Mesodermal cell (in vitro differentiated cells): ENCODE measurements at regions not wholly inside any gene's neighbourhood (a gene's known extent, or its start where the extent isn't known, plus 50 kb on each side); places are given as distances from the start of the nearest gene placed in this dataset.

Experiments used
- H3K27ac ChIP-seq: 2 replicates; pipeline ENCODE4 v1.7.0; 2013; ENCODE audit warnings: mild to moderate bottlenecking, low read depth, low read length, moderate library complexity; ENCODE audit not compliant: severe bottlenecking
- H3K36me3 ChIP-seq: 2 replicates; pipeline ENCODE4 v1.7.1; 2013; ENCODE audit warnings: mild to moderate bottlenecking, low read length, moderate library complexity; ENCODE audit not compliant: control insufficient read depth, insufficient read depth
- H3K4me1 ChIP-seq: one replicate; pipeline ENCODE4 v1.7.1; 2013; ENCODE audit warnings: mild to moderate bottlenecking, low read length; ENCODE audit not compliant: insufficient read depth, control insufficient read depth, poor library complexity, severe bottlenecking
- H3K4me3 ChIP-seq: 2 replicates; pipeline ENCODE4 v1.7.0; 2013; ENCODE audit warnings: low read length, control low read depth, mild to moderate bottlenecking; ENCODE audit not compliant: insufficient read depth, poor library complexity, severe bottlenecking; ENCODE audit errors: extremely low read depth
- H3K9me3 ChIP-seq: 2 replicates; pipeline ENCODE4 v1.7.1; 2013; ENCODE audit warnings: mild to moderate bottlenecking, low read length, moderate library complexity; ENCODE audit not compliant: control insufficient read depth
- WGBS, 2 experiments: methylation state at CpG; one replicate each; pipeline ENCODE4 v1.1.5; 2013; ENCODE audit warnings: missing lambda C conversion rate in 2 of 2; ENCODE audit not compliant: insufficient coverage in 2 of 2; 5-methylcytosine and 5-hydroxymethylcytosine counted together

DNA sequence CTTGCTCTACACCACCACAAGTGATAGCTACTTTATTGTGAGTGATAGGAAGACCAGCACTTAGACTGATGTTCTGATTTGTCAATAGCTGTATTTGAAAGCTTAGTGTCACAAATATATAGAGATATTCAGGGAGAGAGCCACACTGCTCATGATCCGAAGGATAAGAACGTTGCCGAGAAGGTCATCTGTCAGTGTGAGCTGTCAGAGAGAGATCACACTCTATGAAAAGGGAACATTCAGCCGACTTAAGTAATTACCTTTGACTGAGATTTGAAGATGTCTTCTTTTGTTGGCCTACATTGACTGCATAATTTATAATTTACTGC, 322.6 kb downstream of the TFEC start:
- Histone ChIP-seq H3K4me1 (no peaks in the 10 kb centered on the region), H3K27ac (no peak overlapping the region), H3K4me3 (no peak overlapping the region), H3K36me3 (no peaks in the 10 kb centered on the region), H3K9me3 (no peaks in the 10 kb centered on the region)
- WGBS, 2 experiments, result 90 to 94% methylated on average over 3 to 4 of the region's 4 CpGs

DNA sequence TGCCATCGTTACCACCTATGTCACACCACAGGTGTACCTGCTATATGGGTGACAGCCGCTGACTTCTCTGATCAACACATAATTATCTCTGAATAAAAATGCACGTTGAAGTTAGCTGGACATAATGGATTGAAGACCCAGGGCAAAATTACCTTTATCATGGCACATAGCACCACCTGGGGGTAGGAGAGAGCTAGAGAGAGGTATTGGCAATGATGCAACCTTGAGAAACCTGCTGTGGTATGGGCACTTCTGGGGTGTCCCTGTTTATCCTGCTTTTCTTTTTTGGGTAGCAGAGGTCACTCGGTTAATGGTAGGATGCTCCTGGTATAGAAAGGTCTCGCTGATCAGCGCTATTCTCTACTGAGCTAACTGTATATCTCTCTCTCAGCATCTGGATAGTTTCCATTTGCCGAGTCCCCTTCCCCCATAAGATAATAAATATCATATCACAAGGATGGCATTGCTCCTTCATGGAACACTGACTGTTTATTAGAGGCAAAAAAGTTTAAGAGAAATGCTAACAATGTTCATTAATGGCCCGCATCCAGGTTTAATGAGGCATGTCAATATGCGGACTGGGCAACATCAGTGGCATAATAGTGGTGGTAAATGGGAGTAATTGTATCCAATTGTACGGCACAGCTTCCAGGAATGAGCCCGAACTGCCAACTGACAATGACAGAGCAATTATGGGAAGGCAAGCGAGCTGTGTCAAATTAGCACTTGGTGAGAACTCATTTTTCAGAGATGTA, 323.1 kb downstream of the TFEC start:
- no peaks in the 10 kb centered on the region for H3K4me1 ChIP-seq
- H3K4me3 ChIP-seq, result no peak overlapping the region
- no peaks in the 10 kb centered on the region for H3K9me3 ChIP-seq
- no peaks in the 10 kb centered on the region for H3K36me3 ChIP-seq
- WGBS, 2 experiments, result 72 to 90% methylated on average over 4 to 5 of the region's 12 CpGs
- H3K27ac ChIP-seq, result no peak overlapping the region

DNA sequence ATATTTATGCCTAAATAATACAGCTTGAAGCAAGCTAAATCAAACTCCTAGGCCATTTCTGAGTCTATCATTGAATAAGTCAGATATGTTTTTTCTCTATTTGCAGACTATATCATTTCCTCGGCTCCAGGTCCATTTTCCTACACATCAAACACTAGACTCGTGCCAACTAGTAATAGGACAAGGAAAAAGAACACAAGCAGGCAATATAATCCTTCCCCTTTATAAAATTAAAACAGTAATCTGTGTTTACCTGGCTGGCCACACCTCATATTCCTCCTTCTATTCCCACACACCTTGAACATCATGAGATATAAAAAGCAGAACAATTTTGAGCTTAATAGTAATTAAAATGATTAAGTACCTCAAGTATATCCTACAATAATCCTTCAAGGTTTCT, 325.7 kb downstream of the TFEC start:
- WGBS, 2 experiments, result 70% methylated on average over 2 of the region's 2 CpGs; no CpG with 5 or more reads in 1 of the 2 experiments
- Histone ChIP-seq H3K36me3 (no peaks in the 10 kb centered on the region), H3K4me3 (no peak overlapping the region), H3K9me3 (no peaks in the 10 kb centered on the region), H3K4me1 (no peaks in the 10 kb centered on the region), H3K27ac (no peak overlapping the region)

DNA sequence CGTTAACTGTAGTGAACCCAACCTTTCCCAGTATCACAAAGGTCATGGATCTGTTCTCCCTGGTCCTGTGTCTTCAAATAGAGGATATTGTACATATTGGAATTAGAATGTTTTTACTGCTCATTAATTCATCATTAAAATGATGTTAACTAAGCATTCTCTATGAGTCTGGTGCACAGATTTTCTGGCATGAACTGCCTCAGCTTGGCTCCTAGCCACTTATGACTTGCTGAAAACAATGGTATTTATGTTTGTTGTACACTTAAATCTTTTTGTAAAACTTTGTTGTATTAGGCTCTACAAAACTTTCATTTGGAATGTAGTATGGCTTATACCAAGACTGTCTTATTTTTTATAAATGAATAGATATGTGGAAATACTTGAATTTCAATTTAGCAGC, 329.4 kb downstream of the TFEC start:
- H3K36me3 ChIP-seq, result no peaks in the 10 kb centered on the region
- no peaks in the 10 kb centered on the region for H3K4me1 ChIP-seq
- no CpG with 5 or more reads among the region's 1 CpG for whole genome bisulfite sequencing, 2 experiments
- H3K27ac ChIP-seq, result no peak overlapping the region
- no peaks in the 10 kb centered on the region for H3K9me3 ChIP-seq
- H3K4me3 ChIP-seq, result no peak overlapping the region

DNA sequence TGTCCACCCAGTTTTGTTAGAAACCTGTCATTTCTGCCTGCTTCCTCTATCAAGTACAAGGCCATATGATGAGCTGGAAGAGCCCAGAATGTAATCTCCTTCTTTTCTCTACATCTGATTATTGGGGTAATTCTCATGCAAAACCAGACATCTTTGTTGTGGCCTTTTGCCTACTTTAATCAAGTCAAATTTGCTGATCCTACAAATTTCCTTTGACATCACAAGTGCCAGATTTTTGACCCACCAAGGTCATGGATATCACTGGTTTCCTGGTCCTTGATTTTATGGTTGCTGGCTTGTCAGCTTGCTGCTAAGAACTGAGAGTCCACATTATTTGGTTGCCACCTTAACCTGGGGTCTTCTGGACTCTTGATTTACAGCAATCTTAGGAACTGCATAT, 336.1 kb downstream of the TFEC start:
- Histone ChIP-seq H3K4me1 (no peaks in the 10 kb centered on the region), H3K27ac (no peak overlapping the region), H3K36me3 (no peaks in the 10 kb centered on the region), H3K9me3 (no peaks in the 10 kb centered on the region), H3K4me3 (no peak overlapping the region)

DNA sequence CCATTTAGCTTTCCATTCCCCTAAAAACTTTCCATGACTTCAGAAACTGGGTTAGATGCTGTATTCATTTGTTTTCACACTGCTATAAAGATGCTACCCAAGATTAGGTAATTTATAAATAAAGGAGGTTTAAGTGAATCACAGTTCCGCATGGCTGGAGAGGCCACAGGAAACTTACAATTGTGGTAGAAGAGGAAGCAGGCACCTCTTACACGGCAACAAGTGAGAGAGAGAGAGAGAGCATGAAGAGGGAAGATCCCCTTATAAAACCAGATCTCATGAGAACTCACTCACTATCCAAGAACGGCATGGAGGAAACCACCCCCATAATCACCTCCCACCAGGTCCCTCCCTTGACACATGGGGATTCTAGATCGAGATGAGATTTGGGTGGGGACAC, 336.8 kb downstream of the TFEC start:
- WGBS, 2 experiments, result no CpG with 5 or more reads among the region's 4 CpGs

DNA sequence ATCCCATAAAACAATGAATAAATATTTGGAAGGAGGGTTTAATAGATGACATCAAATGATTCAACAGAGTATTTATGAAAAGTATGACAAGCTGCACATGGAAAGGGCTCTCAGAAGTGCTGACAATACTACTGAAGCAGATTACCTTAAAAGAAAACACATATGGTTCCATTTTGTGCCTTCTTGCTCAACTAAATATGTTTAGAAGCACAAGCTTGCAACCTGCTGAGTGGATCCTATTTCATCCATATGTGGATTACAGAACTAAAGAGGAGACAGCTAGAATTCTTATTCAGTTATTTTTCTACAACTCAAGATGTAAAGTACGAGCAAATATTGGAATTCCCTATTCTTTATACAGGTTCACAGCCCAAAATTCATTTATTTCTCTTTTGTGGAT, 340.6 kb downstream of the TFEC start:
- no peaks in the 10 kb centered on the region for H3K36me3 ChIP-seq
- no peaks in the 10 kb centered on the region for H3K9me3 ChIP-seq
- no peak overlapping the region for H3K27ac ChIP-seq
- H3K4me1 ChIP-seq, result no peaks in the 10 kb centered on the region
- WGBS, 2 experiments, result 71 to 100% methylated on average over 1 of the region's 1 CpG
- H3K4me3 ChIP-seq, result no peak overlapping the region

More for the DNA sequence above, 336.8 kb downstream of the TFEC start:
- Histone ChIP-seq H3K27ac (no peak overlapping the region), H3K36me3 (no peaks in the 10 kb centered on the region), H3K4me3 (no peak overlapping the region), H3K9me3 (no peaks in the 10 kb centered on the region), H3K4me1 (no peaks in the 10 kb centered on the region)

DNA sequence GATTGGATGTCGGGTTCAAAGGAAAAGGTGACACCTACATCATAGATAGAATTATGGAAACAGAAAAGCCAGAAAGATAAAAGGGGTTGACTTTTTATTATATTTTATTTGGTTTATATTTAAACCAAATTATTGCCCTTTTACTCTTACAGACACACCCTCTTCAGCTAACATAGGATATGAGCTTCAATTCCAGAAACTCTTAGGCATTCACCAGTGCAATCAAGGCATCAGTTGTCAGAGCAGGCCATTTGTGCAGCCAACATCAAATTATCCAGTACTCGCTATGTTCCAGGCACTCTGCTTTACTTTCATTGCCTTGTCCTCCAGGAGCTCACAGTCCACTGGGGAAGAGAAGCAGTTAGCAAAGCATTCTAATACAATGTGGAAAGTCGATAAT, 347.5 kb downstream of the TFEC start:
- no peaks in the 10 kb centered on the region for H3K4me1 ChIP-seq
- no peak overlapping the region for H3K4me3 ChIP-seq
- 75 to 100% methylated on average over 1 of the region's 3 CpGs for WGBS, 2 experiments
- no peaks in the 10 kb centered on the region for H3K36me3 ChIP-seq
- no peaks in the 10 kb centered on the region for H3K9me3 ChIP-seq
- H3K27ac ChIP-seq, result no peak overlapping the region

DNA sequence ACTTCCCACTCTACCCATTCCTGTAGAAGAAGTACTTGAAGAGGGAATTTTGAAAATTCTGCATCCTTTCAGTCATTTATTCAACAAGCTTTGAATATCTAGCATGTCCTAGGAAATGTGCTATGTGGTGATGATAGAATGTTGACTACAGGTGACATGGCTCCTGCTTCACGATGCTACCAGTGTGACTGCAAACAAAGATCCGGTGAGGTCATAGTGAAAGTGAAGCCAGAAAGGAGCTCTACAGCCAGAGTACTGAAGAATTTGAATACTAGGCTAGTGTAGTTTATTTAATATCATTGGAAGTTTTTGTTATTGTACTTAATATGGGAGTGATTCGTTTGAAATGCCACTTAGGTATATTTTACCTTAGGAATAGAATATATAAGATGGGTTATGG, 348.1 kb downstream of the TFEC start:
- WGBS, 2 experiments, result 67 to 93% methylated on average over 1 to 2 of the region's 3 CpGs

DNA sequence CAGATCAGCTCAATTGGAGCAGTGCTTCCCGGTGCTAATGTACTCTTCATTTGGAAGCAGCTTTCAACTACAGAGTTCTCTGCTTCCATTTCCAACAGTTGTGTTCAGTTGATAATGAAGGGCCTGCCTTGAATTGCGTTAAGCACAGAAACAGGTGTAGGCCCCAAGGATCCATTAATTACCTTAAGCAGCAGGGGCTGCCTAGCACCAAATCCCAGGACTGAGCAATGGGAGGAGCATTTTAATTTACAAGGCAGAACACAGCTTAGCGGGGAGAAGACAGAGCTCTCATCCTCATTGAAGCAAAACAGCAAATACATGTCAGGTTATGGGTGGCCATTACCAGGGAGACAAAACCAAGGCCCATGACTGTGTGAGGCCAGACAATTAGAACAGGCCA, 349.6 kb downstream of the TFEC start:
- 79 to 90% methylated on average over 2 to 3 of the region's 3 CpGs for WGBS, 2 experiments
- Histone ChIP-seq H3K36me3 (no peaks in the 10 kb centered on the region), H3K4me3 (no peak overlapping the region), H3K4me1 (no peaks in the 10 kb centered on the region), H3K27ac (no peak overlapping the region), H3K9me3 (no peaks in the 10 kb centered on the region)

More for the DNA sequence above, 348.1 kb downstream of the TFEC start:
- H3K36me3 ChIP-seq, result no peaks in the 10 kb centered on the region
- no peak overlapping the region for H3K27ac ChIP-seq
- H3K4me3 ChIP-seq, result no peak overlapping the region
- no peaks in the 10 kb centered on the region for H3K4me1 ChIP-seq
- H3K9me3 ChIP-seq, result no peaks in the 10 kb centered on the region

DNA sequence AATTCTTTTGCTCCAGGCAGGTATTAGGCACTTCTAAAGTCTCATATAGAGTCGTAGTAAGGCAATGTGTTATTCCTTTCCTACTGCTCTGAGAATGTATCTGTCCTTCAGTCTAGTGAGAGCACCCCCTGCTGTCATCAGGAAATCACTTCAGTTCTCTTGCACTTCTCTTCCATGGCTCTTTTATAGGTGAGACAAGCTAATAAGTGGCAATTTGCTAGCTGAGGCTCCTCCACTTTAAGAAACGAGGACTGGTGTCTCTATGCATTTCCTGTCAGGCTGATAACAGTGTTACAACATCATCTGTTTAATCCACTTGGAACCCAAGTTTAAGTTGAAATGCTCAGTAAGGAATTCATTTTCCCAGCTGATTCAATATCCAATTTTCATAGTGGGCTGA, 350.6 kb downstream of the TFEC start:
- no peaks in the 10 kb centered on the region for H3K9me3 ChIP-seq
- 20 to 27% methylated on average over 1 to 2 of the region's 2 CpGs for WGBS, 2 experiments
- H3K4me3 ChIP-seq, result no peak overlapping the region
- H3K36me3 ChIP-seq, result no peaks in the 10 kb centered on the region
- no peak overlapping the region for H3K27ac ChIP-seq
- H3K4me1 ChIP-seq, result no peaks in the 10 kb centered on the region
